GM19452 (cell line): ENCODE measurements at regions not wholly inside any gene's neighbourhood (a gene's known extent, or its start where the extent isn't known, plus 50 kb on each side); places are given as distances from the start of the nearest gene placed in this dataset.
"Not testable (repeated sequence)": the region's sequence is repeated elsewhere in the genome, so short reads cannot be mapped to it uniquely, and the experiment has no call there.

Source experiments
- ATAC-seq: cut with Tn5 transposase; IDR thresholded peaks from one replicate; pipeline ENCODE4 v1.9.1; 2021; ENCODE audit not compliant: unreplicated experiment

GRCh38 chr15:95663156-95664100 lies 667.1 kb upstream of the NR2F2 start:
- no peak for ATAC-seq

- ATAC-seq = no peak
Observed at GRCh38 chr15:95664450-95664849, 666.0 kb upstream of the NR2F2 start.

GRCh38 chr15:95669146-95669922 lies 661.2 kb upstream of the NR2F2 start:
- ATAC-seq = no peak

GRCh38 chr15:95674031-95674430 lies 656.5 kb upstream of the NR2F2 start:
- no peak for ATAC-seq

GRCh38 chr15:95676500-95676899 lies 654.0 kb upstream of the NR2F2 start:
- no peak for ATAC-seq

- no peak for ATAC-seq
Observed at GRCh38 chr15:95679847-95680582, 650.5 kb upstream of the NR2F2 start.

GRCh38 chr15:95680728-95681127 lies 649.8 kb upstream of the NR2F2 start:
- no peak for ATAC-seq

- no peak for ATAC-seq
Observed at GRCh38 chr15:95681836-95682544, 648.5 kb upstream of the NR2F2 start.

GRCh38 chr15:95684126-95684525 lies 646.4 kb upstream of the NR2F2 start:
- no peak for ATAC-seq

GRCh38 chr15:95684693-95685115 lies 645.8 kb upstream of the NR2F2 start:
- ATAC-seq = no peak

GRCh38 chr15:95687061-95687460 lies 643.4 kb upstream of the NR2F2 start:
- no peak for ATAC-seq

- no peak for ATAC-seq
Observed at GRCh38 chr15:95687686-95688085, 642.8 kb upstream of the NR2F2 start.

- no peak for ATAC-seq
Observed at GRCh38 chr15:95690631-95691340, 639.7 kb upstream of the NR2F2 start.

- no peak for ATAC-seq
Observed at GRCh38 chr15:95693917-95694316, 636.6 kb upstream of the NR2F2 start.

- ATAC-seq = no peak
Observed at GRCh38 chr15:95698230-95698629, 632.3 kb upstream of the NR2F2 start.

GRCh38 chr15:95698951-95699350 lies 631.5 kb upstream of the NR2F2 start:
- no peak for ATAC-seq

- ATAC-seq = no peak
Observed at GRCh38 chr15:95699578-95699977, 630.9 kb upstream of the NR2F2 start.

- ATAC-seq = not testable (repeated sequence)
Observed at GRCh38 chr15:95700692-95701091, 629.8 kb upstream of the NR2F2 start.

GRCh38 chr15:95701410-95701809 lies 629.1 kb upstream of the NR2F2 start:
- no peak for ATAC-seq
